ENCODE measurements at regions not wholly inside any gene's neighbourhood (a gene's known extent, or its start where the extent isn't known, plus 50 kb on each side); places are given as distances from the start of the nearest gene placed in this dataset.

DNA sequence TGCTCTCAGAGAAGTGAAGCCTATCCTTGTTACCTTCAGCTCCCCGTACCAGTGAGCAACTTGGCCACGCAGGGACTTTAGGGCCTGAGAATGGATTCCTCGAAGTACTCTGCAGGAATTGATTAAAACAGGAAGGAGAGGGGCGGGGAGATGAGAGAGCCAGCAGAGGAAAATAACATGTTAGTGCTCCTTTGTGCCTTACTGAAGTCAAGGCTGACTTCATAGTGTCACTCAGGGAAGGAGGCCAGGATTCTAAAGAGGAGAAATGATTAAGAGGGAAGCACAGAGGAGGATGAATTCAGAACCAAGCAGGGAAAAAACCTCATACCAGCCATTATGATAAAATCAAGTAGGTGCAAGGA lies 195.6 kb upstream of the RHOBTB1 start:
- Histone ChIP-seq H3K4ac (ENCODE audit: low read depth, low read length) (no peak overlapping the region), H2BK5ac (ENCODE audit: low read depth, low read length, poor library complexity) (no peak overlapping the region), H2AFZ (ENCODE audit: insufficient read depth, low read length, poor library complexity) (no peak overlapping the region), H3K4me1 (ENCODE audit: control insufficient read depth in 1 of 2, insufficient read depth in 2 of 2, low read length in 2 of 2) (no peaks in the 10 kb centered on the region), H3K79me1 (ENCODE audit: low read length) (no peaks in the 10 kb centered on the region), H4K12ac (ENCODE audit: low read depth, low read length) (no peak overlapping the region), H3K36me3 (ENCODE audit: control insufficient read depth in 1 of 2, insufficient read depth in 2 of 2, low read length in 2 of 2) (no peaks in the 10 kb centered on the region), H4K8ac (ENCODE audit: low read depth, low read length) (no peak overlapping the region), H3K4me2 (ENCODE audit: low read length) (no peak overlapping the region), H3K9ac (ENCODE audit: low read length) (no peak overlapping the region), H3K9me3 (ENCODE audit: insufficient read depth, low read depth, low read length) (no peaks in the 10 kb centered on the region), H3K27me3 (ENCODE audit: insufficient read depth, low read length) (no peaks in the 10 kb centered on the region), H3K27ac (ENCODE audit: low read depth, low read length) (no peak overlapping the region), H3K4me3 (ENCODE audit: low read depth, low read length) (no peak overlapping the region), H2AK5ac (ENCODE audit: low read length) (no peak overlapping the region), H3K18ac (ENCODE audit: low read length) (no peak overlapping the region), H2BK12ac (ENCODE audit: low read length) (no peak overlapping the region), H4K91ac (ENCODE audit: low read depth, low read length) (no peak overlapping the region), H3K79me2 (ENCODE audit: control insufficient read depth, insufficient read depth, low read length, poor library complexity) (no peaks in the 10 kb centered on the region), H3K14ac (ENCODE audit: low read length) (no peak overlapping the region), H2BK120ac (ENCODE audit: insufficient read depth, low read length, poor library complexity) (no peak overlapping the region), H3K23ac (ENCODE audit: low read length) (no peak overlapping the region)
- no peak for DNase-seq
- WGBS (ENCODE audit: extremely low coverage, insufficient coverage, insufficient read length) = no CpG with 5 or more reads among the region's 4 CpGs

DNA sequence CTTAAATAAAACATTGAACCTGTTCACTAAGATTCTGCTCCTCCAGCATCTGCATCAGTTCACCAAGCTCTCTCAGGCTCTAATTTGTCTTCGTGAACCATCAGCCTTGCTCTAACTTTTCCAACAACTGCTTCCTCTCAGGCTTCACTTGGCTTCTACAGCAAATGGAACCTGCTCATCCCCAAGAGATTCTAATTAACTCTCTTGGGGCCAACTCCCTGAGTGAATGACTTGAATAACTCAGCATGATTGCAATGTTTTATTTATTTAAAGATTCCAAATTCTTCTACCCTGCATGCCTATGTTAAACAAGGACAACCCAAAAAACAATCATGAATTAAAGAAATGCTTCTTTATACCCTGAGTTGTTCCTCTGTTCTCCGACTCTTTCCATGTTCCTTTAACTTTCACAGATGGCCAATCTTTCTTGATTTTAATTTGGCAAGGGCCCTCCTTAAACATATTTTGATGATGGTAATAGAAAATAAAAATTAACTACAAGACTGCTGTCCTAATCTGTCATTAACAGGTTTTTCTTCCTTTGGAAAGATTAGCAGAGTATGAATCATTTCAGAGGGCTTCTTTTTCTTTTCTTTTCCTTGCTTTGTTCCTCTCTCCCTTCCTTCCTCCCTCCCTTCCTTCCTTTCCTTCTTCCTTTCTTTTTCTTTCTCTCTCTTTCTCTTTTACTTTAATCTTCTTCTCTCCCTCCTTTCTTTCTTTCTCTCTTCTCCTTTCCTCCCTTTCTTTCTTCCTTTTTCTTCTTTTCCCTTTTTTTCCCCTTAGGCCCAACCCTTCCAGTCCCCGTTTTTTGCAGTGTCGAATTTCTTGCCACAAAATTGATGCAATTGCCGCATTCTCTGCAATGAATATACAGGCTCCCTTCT lies 195.0 kb upstream of the RHOBTB1 start:
- Histone ChIP-seq H4K91ac (ENCODE audit: low read depth, low read length) (no peak overlapping the region), H2AK5ac (ENCODE audit: low read length) (no peak overlapping the region), H3K36me3 (ENCODE audit: control insufficient read depth in 1 of 2, insufficient read depth in 2 of 2, low read length in 2 of 2) (no peaks in the 10 kb centered on the region), H3K27me3 (ENCODE audit: insufficient read depth, low read length) (no peaks in the 10 kb centered on the region), H3K79me1 (ENCODE audit: low read length) (no peaks in the 10 kb centered on the region), H3K4me2 (ENCODE audit: low read length) (no peak overlapping the region), H2BK120ac (ENCODE audit: insufficient read depth, low read length, poor library complexity) (no peak overlapping the region), H3K27ac (ENCODE audit: low read depth, low read length) (no peak overlapping the region), H3K4ac (ENCODE audit: low read depth, low read length) (no peak overlapping the region), H2AFZ (ENCODE audit: insufficient read depth, low read length, poor library complexity) (no peak overlapping the region), H3K4me3 (ENCODE audit: low read depth, low read length) (no peak overlapping the region), H2BK5ac (ENCODE audit: low read depth, low read length, poor library complexity) (no peak overlapping the region), H3K9me3 (ENCODE audit: insufficient read depth, low read depth, low read length) (no peaks in the 10 kb centered on the region), H3K18ac (ENCODE audit: low read length) (no peak overlapping the region), H3K79me2 (ENCODE audit: control insufficient read depth, insufficient read depth, low read length, poor library complexity) (no peaks in the 10 kb centered on the region), H3K9ac (ENCODE audit: low read length) (no peak overlapping the region), H4K12ac (ENCODE audit: low read depth, low read length) (no peak overlapping the region), H3K14ac (ENCODE audit: low read length) (no peak overlapping the region), H2BK12ac (ENCODE audit: low read length) (no peak overlapping the region), H4K8ac (ENCODE audit: low read depth, low read length) (no peak overlapping the region), H3K23ac (ENCODE audit: low read length) (no peak overlapping the region), H3K4me1 (ENCODE audit: control insufficient read depth in 1 of 2, insufficient read depth in 2 of 2, low read length in 2 of 2) (no peaks in the 10 kb centered on the region)
- DNase-seq = no peak
- WGBS (ENCODE audit: extremely low coverage, insufficient coverage, insufficient read length) = no CpG with 5 or more reads among the region's 5 CpGs

DNA sequence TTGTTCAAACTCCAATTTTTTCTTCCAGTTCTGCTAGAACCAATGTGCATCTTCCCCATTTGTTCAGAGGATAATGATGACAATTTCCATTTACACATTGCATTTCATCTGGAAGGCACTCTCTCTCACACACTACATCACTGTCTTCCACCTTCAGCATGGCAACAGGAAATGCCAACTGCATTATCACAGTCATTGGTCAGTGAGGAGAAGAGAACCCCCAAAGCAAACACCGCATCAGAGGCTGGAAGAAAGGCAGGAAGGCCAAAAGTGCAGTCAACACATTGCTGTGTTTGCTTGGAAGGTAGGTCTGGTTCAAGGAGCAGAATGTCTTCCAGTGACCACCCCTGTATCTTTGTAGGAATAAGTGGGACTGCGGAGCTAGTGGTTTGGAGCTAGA lies 192.2 kb upstream of the RHOBTB1 start:
- H2BK120ac ChIP-seq (ENCODE audit: insufficient read depth, low read length, poor library complexity) = no peak overlapping the region
- no peak overlapping the region for H3K4me2 ChIP-seq (ENCODE audit: low read length)
- no peak overlapping the region for H4K91ac ChIP-seq (ENCODE audit: low read depth, low read length)
- H4K12ac ChIP-seq (ENCODE audit: low read depth, low read length) = no peak overlapping the region
- no peak overlapping the region for H2AK5ac ChIP-seq (ENCODE audit: low read length)
- H3K4me3 ChIP-seq (ENCODE audit: low read depth, low read length) = no peak overlapping the region
- H3K9me3 ChIP-seq (ENCODE audit: insufficient read depth, low read depth, low read length) = no peaks in the 10 kb centered on the region
- H3K4me1 ChIP-seq (ENCODE audit: control insufficient read depth in 1 of 2, insufficient read depth in 2 of 2, low read length in 2 of 2) = no peaks in the 10 kb centered on the region
- H2BK5ac ChIP-seq (ENCODE audit: low read depth, low read length, poor library complexity) = no peak overlapping the region
- no peak overlapping the region for H3K9ac ChIP-seq (ENCODE audit: low read length)
- no peak overlapping the region for H4K8ac ChIP-seq (ENCODE audit: low read depth, low read length)
- no peak overlapping the region for H2BK12ac ChIP-seq (ENCODE audit: low read length)
- H3K18ac ChIP-seq (ENCODE audit: low read length) = no peak overlapping the region
- no peak overlapping the region for H2AFZ ChIP-seq (ENCODE audit: insufficient read depth, low read length, poor library complexity)
- DNase-seq = no peak
- H3K14ac ChIP-seq (ENCODE audit: low read length) = no peak overlapping the region
- no peak overlapping the region for H3K23ac ChIP-seq (ENCODE audit: low read length)
- H3K36me3 ChIP-seq (ENCODE audit: control insufficient read depth in 1 of 2, insufficient read depth in 2 of 2, low read length in 2 of 2) = no peaks in the 10 kb centered on the region
- no peak overlapping the region for H3K27ac ChIP-seq (ENCODE audit: low read depth, low read length)
- WGBS (ENCODE audit: extremely low coverage, insufficient coverage, insufficient read length) = no CpG with 5 or more reads among the region's 2 CpGs
- H3K4ac ChIP-seq (ENCODE audit: low read depth, low read length) = no peak overlapping the region
- H3K79me2 ChIP-seq (ENCODE audit: control insufficient read depth, insufficient read depth, low read length, poor library complexity) = no peaks in the 10 kb centered on the region
- H3K79me1 ChIP-seq (ENCODE audit: low read length) = no peaks in the 10 kb centered on the region
- no peaks in the 10 kb centered on the region for H3K27me3 ChIP-seq (ENCODE audit: insufficient read depth, low read length)

DNA sequence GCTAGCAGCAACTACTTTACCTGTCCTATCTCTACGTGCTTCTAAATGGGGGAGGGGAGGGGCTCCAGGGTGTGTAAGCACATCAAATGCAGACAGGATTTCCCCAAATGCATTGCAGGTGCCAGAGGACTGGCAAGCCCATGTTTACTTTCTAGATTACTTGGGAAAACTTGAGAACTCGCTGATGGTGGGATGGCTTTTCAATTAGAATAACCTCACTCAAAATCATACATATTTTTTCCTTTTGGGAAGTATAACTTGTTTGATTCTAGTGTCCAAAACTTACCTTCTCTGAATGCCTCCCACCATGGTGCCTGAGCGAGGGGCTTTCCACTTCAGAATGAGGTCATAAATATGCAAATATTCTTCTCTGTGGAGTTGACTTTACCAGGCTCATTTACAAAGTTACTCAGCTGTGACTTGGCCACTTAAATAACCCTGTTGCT lies 191.3 kb upstream of the RHOBTB1 start:
- Histone ChIP-seq H3K9ac (ENCODE audit: low read length) (no peak overlapping the region), H3K4me1 (ENCODE audit: control insufficient read depth in 1 of 2, insufficient read depth in 2 of 2, low read length in 2 of 2) (no peaks in the 10 kb centered on the region), H3K4me3 (ENCODE audit: low read depth, low read length) (no peak overlapping the region), H4K12ac (ENCODE audit: low read depth, low read length) (no peak overlapping the region), H3K14ac (ENCODE audit: low read length) (no peak overlapping the region), H3K27ac (ENCODE audit: low read depth, low read length) (no peak overlapping the region), H3K36me3 (ENCODE audit: control insufficient read depth in 1 of 2, insufficient read depth in 2 of 2, low read length in 2 of 2) (no peaks in the 10 kb centered on the region), H4K91ac (ENCODE audit: low read depth, low read length) (no peak overlapping the region), H3K79me1 (ENCODE audit: low read length) (no peaks in the 10 kb centered on the region), H3K79me2 (ENCODE audit: control insufficient read depth, insufficient read depth, low read length, poor library complexity) (no peaks in the 10 kb centered on the region), H2BK12ac (ENCODE audit: low read length) (no peak overlapping the region), H3K9me3 (ENCODE audit: insufficient read depth, low read depth, low read length) (no peaks in the 10 kb centered on the region), H3K4me2 (ENCODE audit: low read length) (no peak overlapping the region), H3K27me3 (ENCODE audit: insufficient read depth, low read length) (no peaks in the 10 kb centered on the region), H2AFZ (ENCODE audit: insufficient read depth, low read length, poor library complexity) (no peak overlapping the region), H2BK5ac (ENCODE audit: low read depth, low read length, poor library complexity) (no peak overlapping the region), H2AK5ac (ENCODE audit: low read length) (no peak overlapping the region), H2BK120ac (ENCODE audit: insufficient read depth, low read length, poor library complexity) (no peak overlapping the region), H3K23ac (ENCODE audit: low read length) (no peak overlapping the region), H4K8ac (ENCODE audit: low read depth, low read length) (no peak overlapping the region), H3K4ac (ENCODE audit: low read depth, low read length) (no peak overlapping the region), H3K18ac (ENCODE audit: low read length) (no peak overlapping the region)
- DNase-seq = no peak
- WGBS (ENCODE audit: extremely low coverage, insufficient coverage, insufficient read length) = no CpG with 5 or more reads among the region's 3 CpGs

All from trophoblast cell (in vitro differentiated cells and primary cell).